Activated CD4-positive, alpha-beta T cell treated with anti-CD3 and anti-CD28 coated beads, Interleukin-2, amount 50 U/mL, for 24 hours (primary cell): ENCODE measurements at regions not wholly inside any gene's neighbourhood (a gene's known extent, or its start where the extent isn't known, plus 50 kb on each side); places are given as distances from the start of the nearest gene placed in this dataset.
A peak's percentile ranks its signal among the peaks of the same experiment; 100 is the strongest.
"Not testable (repeated sequence)": the region's sequence is repeated elsewhere in the genome, so short reads cannot be mapped to it uniquely, and the experiment has no call there.

Experiments used
- DNase-seq, 2 donors: peaks; one replicate each; pipeline ENCODE4 v3.0.0-alpha.2; 2020; ENCODE audit warnings: low read depth in 1 of 2, low spot score in 1 of 2

GRCh38 chr4:82301390-82301789 lies 72.4 kb downstream of the HNRNPD start:
- not testable (repeated sequence) for DNase-seq

- DNase-seq, result no peak
These were observed 80.5 kb downstream of the HNRNPD start for GRCh38 chr4:82293304-82293703.

- no peak for DNase-seq
These were observed 86.1 kb downstream of the HNRNPD start for GRCh38 chr4:82287720-82288119.

- DNase-seq, result peak; percentile 99
These were observed 88.7 kb downstream of the HNRNPD start for GRCh38 chr4:82284858-82285805.

- DNase-seq, result no peak
These were observed 89.3 kb downstream of the HNRNPD start for GRCh38 chr4:82284475-82284857.

GRCh38 chr4:82282875-82283274 lies 90.9 kb downstream of the HNRNPD start:
- DNase-seq, result no peak

- DNase-seq, result not testable (repeated sequence)
These were observed 94.2 kb downstream of the HNRNPD start for GRCh38 chr4:82279550-82279949.

GRCh38 chr4:82276332-82276640 lies 97.5 kb downstream of the HNRNPD start:
- DNase-seq, result no peak

- DNase-seq, result no peak
These were observed 98.1 kb downstream of the HNRNPD start for GRCh38 chr4:82275431-82276331.

- DNase-seq, result not testable (repeated sequence)
These were observed 99.1 kb downstream of the HNRNPD start for GRCh38 chr4:82274700-82275099.

GRCh38 chr4:82272523-82272922 lies 101.3 kb downstream of the HNRNPD start:
- DNase-seq, result not testable (repeated sequence)

GRCh38 chr4:82271915-82272480 lies 101.8 kb downstream of the HNRNPD start:
- not testable (repeated sequence) for DNase-seq

GRCh38 chr4:82268826-82269193 lies 105.0 kb downstream of the HNRNPD start:
- DNase-seq, result no peak

GRCh38 chr4:82268050-82268825 lies 105.6 kb downstream of the HNRNPD start:
- peak in 1 of 2 donors; percentile 21 for DNase-seq

- DNase-seq, result no peak
These were observed 106.3 kb downstream of the HNRNPD start for GRCh38 chr4:82267506-82267905.

GRCh38 chr4:82266345-82266744 lies 107.4 kb downstream of the HNRNPD start:
- no peak for DNase-seq

GRCh38 chr4:82261084-82261483 lies 112.7 kb downstream of the HNRNPD start:
- DNase-seq, result no peak

GRCh38 chr4:82260632-82261031 lies 113.2 kb downstream of the HNRNPD start:
- no peak for DNase-seq

- no peak for DNase-seq
These were observed 117.1 kb downstream of the HNRNPD start for GRCh38 chr4:82256718-82257117.

GRCh38 chr4:82255657-82256056 lies 118.1 kb downstream of the HNRNPD start:
- no peak for DNase-seq
